HG02885 (cell line): ENCODE measurements at regions not wholly inside any gene's neighbourhood (a gene's known extent, or its start where the extent isn't known, plus 50 kb on each side); places are given as distances from the start of the nearest gene placed in this dataset.
"Not testable (repeated sequence)": the region's sequence is repeated elsewhere in the genome, so short reads cannot be mapped to it uniquely, and the experiment has no call there.

Experiments used
- ATAC-seq: cut with Tn5 transposase; IDR thresholded peaks from one replicate; pipeline ENCODE4 v1.9.1; 2021; ENCODE audit warnings: mild to moderate bottlenecking; ENCODE audit not compliant: unreplicated experiment, poor library complexity

DNA sequence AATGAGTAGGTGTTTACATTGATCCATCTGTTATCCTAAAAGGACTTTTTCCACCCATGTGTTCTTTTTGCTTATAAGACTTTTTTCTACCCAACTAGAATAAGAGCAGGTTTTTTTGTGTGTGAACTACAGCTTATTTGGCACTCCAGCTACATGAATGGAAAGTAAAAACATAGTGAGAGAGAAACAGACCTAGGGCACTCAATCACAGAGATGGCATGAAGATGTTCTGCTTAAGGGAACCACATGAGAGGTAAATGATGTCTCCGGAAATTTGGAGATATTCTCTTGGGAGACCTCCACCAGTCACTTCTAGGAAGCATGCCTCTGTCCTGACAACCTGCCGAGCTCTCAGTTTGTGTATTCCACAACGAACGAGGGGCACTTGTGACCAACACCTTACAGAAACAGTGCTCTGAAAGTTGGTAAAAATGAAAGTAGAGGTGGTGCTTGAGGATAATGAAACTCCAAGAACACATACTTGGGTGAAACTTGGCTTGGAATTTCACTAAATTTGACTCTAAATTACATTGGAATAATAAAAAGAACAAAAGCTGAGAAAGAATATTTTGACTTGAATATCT lies 788.4 kb upstream of the GALNTL6 start:
- no peak for ATAC-seq

DNA sequence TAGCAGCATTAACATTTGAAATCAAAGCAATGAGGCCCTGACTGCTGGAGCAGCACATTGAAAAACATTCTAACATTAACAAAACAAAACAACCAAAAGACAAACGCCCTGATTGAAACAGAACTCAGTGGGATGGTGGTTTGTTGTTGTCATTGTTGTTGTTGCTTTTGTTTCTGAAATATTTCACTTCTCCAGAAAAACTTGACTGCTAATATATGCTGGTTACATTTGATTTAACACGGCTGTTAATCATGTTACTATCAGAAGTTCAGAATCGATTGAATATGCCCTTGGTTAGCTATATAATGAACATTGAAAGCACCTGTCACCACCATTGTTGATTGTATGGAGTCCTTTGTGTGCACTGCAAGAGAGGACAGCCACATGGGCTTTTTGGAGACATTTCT lies 790.4 kb upstream of the GALNTL6 start:
- no peak for ATAC-seq

- no peak for ATAC-seq
Observed at GRCh38 chr4:171017593-171017992, 795.6 kb upstream of the GALNTL6 start.

- ATAC-seq = no peak
Observed at GRCh38 chr4:171016145-171016544, 797.1 kb upstream of the GALNTL6 start.

DNA sequence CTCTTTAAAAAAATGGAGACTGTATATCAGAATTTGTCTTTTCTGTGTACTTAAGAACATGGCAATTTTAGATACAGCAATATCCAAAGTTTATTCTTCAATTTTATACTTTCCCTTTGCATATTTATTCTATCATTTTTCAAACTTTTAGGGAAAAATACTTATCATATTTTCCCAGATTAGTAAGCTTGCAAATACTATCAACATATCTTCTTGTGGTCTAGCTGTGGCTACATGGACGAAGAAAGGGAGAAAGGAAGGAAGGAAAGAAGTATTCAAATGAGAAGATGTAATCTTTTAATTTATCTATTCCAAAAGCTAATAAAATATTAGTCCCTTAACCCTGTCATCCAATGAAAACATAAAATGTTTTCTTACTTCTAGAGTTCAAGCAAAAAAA lies 797.8 kb upstream of the GALNTL6 start:
- no peak for ATAC-seq

- peak; percentile 45 for ATAC-seq
Observed at GRCh38 chr4:171007618-171008390, 805.4 kb upstream of the GALNTL6 start.

DNA sequence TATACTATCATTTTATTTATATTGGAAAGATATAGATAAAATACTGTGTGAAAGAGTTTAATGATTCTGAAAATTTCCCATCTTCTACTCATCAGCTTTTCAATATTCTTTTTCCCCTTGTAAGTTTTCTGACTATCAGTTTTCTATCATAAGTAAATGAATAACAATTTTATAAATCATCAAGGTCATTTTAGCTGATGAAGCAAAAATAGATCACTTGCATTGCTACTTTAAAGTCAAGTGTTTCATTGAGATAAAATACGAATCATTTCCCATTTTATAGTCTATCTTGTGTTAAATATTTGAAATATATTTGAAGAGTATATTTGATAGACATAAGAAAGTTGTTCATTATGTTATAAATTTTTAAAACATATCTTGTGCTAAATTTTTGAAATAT lies 811.0 kb upstream of the GALNTL6 start:
- no peak for ATAC-seq

DNA sequence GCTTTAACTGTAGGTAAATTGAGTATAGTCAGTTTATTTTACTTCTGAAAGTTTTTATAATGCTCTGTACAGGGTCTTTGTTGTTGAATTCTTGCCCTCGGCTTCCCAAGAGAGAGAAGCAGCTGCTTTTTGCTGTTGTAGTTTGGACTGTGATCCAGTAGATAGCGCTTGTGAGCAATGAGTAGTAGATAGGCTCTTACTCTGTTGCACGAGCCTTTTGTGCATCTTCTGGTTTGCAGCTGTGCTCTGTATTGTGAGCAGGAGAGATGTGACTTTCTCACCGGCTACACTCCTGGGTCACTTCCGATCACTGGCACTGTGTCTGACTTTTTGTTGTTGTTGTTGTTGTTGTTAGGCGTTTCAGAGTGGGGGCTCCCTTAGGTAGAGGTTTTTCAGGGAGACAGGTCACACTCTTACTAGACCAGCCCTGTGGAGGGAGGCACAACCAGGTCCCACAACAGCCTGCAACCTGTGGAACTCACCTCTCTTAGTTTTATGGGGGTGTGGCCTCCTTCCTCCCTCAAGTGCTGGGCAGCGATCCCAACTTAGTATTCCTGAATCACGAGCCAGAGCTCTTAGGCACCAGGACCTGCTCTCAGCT lies 822.1 kb upstream of the GALNTL6 start:
- ATAC-seq = peak; percentile 92

GRCh38 chr4:170988446-170988845 lies 824.8 kb upstream of the GALNTL6 start:
- no peak for ATAC-seq

DNA sequence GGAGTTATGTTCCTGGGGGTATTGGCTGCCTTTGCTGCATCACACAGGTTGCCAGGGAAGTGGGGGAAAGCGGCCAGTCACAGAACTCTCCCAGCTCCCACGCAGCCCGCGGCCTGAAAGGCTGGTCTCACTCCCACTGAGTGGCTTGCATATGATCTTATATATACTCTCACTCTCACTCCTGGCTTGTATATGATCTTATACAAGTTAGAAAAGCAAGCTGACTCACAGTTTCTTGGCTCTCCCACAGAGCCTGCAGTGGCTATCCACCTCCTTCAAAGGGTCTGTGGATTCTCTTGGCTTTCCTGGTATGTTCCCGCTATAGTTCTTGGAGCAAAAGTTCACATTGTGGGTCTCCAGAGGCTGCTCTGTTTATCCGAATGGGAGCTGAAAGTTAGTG lies 833.5 kb upstream of the GALNTL6 start:
- no peak for ATAC-seq

- no peak for ATAC-seq
Observed at GRCh38 chr4:170978990-170979389, 834.2 kb upstream of the GALNTL6 start.

DNA sequence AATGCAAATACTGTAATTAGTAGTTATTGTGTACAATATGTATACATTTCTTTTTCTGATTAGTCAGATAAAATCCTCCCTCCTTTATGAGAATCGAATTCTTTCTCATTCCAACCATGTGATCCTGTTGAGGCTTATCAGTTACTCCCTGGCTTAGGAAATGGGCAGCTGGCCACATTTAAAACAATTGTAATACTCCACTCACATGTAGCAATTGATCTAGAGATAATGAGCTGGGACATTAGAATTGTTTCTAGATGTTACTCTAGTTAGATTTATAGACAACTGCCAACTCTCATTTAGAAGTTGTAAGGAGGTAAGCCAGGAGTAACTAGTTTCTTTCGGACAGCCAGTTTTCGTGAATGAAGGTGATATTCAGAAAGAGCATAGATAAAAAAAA lies 859.3 kb upstream of the AADAT start:
- ATAC-seq = no peak

DNA sequence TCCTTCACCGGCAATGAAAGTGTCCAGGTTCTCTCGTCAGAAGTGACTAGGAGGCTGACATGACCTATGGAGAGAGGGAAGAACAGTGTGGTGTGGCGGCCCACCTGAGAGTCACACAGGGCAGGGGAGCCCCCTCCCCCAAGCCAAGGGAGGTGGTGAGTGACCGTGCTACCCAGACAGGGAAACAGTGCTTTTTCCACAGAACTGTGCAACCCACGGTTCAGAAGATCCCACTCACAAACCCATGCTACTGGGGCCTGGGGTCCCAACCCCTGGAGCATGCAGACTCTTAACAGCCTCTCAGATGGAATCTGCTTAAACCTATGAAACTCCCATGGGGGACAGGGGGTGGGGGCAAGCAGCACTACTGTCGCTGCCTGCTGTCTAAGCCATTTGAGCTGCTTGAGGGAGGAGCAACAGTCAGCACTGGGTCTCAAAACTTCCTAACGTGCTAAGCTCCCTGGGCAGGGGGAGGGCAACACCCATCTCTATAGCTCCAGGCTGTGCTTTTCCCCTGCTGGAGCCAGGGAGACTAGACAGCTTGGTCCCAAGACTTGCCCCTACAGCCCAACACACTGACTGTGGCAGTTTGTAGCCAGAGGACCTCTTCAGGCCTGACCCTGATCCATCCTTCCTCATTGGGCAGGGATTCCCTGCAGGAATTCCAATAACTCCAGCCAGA lies 850.4 kb upstream of the AADAT start:
- no peak for ATAC-seq

GRCh38 chr4:170938588-170938987 lies 848.8 kb upstream of the AADAT start:
- ATAC-seq = no peak

GRCh38 chr4:170931321-170931720 lies 841.6 kb upstream of the AADAT start:
- ATAC-seq = no peak

DNA sequence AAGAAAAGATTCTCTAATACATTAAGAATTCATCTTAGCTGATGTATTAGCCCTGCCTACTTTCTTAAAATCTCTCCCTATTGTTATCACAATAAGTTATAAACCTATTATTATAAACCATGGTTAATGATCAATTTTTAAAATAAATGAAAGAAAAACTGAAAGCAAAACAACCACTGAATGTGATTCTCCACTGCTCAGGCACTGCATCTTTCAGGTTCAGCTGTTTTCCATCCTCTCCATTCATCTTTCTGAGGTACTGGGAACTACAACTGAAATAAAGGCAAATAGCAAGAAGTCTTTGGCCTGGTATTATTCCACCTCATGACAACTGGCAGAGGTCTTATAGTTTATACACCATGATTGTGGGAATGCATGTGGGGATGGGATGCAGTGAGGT lies 798.9 kb upstream of the AADAT start:
- ATAC-seq = no peak

DNA sequence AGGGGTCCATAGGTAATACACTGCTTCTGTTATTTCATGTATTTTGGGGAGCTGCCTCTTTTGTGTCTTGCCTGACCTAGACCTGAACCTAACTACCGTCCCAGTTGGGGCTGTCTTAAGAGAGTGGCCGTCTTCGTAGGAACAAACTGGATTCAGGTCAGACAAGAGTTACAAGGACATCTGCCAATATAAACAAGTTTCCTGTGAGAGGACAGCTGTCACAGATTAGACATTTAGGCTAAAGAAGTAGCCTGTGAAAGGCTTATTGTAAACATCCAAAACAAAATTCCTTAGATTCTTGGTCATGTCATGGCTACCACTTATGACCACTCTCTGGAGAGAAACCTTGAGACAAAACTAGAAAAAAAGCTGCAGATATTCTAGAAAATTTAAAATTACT lies 797.6 kb upstream of the AADAT start:
- ATAC-seq = no peak

DNA sequence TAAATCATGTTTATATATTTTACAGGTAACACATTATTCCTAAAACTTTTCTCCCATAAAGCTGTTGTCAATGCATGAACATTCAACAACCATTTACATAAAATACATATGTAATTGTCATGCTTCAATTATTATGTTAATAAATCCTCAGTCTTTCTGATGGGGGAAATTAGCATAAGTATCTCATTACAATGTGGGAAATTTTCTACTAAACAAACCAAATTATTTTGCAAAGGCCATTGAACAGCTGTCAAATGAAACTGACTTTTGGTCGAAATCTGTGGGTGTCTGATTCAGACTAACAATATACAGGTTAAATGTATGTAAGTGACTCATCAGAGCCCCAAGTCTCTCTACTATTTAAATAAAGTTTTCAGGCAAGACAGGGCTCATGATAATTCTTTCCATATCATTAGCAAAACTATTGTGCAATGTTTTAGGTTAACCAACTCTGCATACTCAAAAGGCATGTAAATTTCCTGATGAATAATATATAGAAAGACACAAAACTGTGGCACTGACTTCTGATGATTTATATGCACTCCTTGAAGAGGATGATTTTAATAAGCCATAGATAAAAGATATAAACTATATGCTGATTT lies 795.3 kb upstream of the AADAT start:
- no peak for ATAC-seq

DNA sequence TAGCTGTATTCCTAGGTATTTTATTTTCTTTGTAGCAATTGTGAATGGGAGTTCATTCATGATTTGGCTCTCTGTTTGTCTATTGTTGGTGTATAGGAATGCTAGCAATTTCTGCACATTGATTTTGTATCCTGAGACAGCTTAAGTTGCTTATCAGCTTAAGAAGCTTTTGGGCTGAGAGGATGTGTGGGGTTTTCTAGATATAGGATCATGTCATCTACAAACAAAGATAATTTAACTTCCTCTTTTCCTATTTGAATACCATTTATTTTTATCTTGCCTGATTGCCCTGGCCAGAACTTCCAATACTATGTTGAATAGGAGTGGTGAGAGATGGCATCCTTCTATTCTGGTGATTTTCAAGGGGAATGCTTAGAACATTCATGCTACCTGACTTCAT lies 791.9 kb upstream of the AADAT start:
- not testable (repeated sequence) for ATAC-seq

DNA sequence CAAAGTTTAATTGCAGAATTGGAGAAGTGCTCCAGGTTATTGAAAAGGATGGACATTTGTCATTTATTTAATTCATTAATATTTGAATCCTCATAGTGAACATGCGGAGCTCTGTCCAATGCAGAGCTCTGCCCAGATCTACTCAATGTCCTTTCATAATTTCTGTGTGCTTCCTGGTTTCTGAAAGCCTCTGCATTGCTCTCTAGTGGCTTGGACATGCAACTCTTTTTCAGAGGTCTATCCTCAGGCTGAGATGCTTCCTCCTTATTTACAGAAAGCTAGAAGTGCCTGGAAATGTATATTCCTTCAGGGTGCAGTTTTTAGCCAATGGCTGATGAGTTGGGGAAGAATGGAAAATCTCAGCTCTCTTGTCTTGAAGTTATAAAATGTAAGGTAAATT lies 786.1 kb upstream of the AADAT start:
- no peak for ATAC-seq

- ATAC-seq = no peak
Observed at GRCh38 chr4:170872794-170873193, 783.0 kb upstream of the AADAT start.
